GM21576 (cell line): ENCODE measurements at regions not wholly inside any gene's neighbourhood (a gene's known extent, or its start where the extent isn't known, plus 50 kb on each side); places are given as distances from the start of the nearest gene placed in this dataset.
"Not testable (repeated sequence)": the region's sequence is repeated elsewhere in the genome, so short reads cannot be mapped to it uniquely, and the experiment has no call there.

Experiments used
- ATAC-seq: cut with Tn5 transposase; IDR thresholded peaks from one replicate; pipeline ENCODE4 v1.9.1; 2021; ENCODE audit warnings: mild to moderate bottlenecking, moderate library complexity; ENCODE audit not compliant: unreplicated experiment

- not testable (repeated sequence) for ATAC-seq
These were observed 1439.2 kb upstream of the ACVR2A start for GRCh38 chr2:146405402-146406309.

GRCh38 chr2:146403546-146404160 lies 1441.2 kb upstream of the ACVR2A start:
- ATAC-seq, result not testable (repeated sequence)

DNA sequence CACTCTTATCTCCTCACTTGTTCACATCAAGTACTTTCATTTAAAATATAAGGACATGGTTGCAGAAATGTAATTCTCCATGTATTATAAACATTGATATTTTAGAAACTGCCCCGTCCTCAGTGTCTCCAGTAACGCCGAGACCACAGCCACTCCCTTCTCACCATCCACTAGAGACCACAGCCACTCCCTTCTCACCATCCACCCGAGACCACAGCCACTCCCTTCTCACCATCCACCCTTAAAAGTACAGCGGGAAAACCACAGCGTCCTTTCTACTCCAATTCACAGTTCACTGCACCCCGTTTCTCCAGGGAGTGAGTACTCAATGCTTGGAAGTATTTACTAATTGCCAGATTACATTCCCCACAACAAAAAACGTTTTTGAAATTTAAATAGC lies 1452.2 kb upstream of the ACVR2A start:
- no peak for ATAC-seq

- no peak for ATAC-seq
These were observed 1452.6 kb upstream of the ACVR2A start for GRCh38 chr2:146392186-146392585.

DNA sequence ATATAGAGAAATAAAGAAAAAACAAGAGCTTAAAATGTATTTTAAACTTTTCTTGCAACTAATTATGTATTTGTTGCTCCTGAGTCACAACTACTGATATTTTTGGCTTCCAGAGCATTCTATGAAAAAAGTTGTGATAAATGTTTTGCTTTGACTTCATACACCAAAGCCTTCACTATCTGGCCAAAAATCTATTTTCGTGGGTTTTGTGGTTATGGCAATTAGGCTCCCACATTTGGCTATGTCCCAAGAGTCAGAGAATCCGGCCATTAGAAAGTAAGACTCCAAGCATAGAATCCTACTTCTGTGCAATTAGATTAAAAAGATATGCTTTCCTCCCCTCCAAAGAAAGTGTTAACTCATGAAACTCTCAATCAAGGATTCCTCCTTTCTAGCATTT lies 1456.1 kb upstream of the ACVR2A start:
- ATAC-seq, result no peak

- ATAC-seq, result no peak
These were observed 1458.7 kb upstream of the ACVR2A start for GRCh38 chr2:146386096-146386495.

GRCh38 chr2:146385031-146385430 lies 1459.8 kb upstream of the ACVR2A start:
- no peak for ATAC-seq

DNA sequence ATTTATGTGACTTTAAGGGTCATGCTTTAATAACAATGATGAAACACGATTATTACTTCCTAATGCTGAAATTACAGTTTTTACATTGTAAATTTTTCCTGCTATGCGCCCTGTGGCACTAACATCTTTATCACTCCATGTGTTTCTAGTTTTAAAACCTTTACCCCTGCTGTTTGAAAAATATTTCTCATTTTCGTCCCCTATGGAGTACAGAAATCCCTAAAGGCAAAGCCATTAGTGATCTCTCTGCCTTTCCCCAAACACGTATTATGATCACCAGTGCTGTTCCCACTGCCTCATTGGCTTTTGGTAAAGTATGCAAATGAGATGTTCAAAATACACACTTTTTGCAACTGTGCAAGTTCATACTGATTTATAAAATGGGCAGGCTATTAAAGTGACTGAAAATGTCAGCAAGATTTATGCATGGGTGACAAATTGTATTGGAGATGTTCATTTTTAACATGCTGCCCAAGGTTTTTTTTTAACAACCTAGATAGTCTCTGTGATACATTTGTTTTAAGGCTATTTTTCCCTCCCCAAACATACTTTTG lies 1468.2 kb upstream of the ACVR2A start:
- ATAC-seq, result no peak

GRCh38 chr2:146374505-146374904 lies 1470.3 kb upstream of the ACVR2A start:
- ATAC-seq, result no peak

GRCh38 chr2:146371364-146371763 lies 1473.5 kb upstream of the ACVR2A start:
- not testable (repeated sequence) for ATAC-seq

- no peak for ATAC-seq
These were observed 1474.0 kb upstream of the ACVR2A start for GRCh38 chr2:146370826-146371225.

- ATAC-seq, result no peak
These were observed 1478.6 kb upstream of the ACVR2A start for GRCh38 chr2:146366276-146366675.

DNA sequence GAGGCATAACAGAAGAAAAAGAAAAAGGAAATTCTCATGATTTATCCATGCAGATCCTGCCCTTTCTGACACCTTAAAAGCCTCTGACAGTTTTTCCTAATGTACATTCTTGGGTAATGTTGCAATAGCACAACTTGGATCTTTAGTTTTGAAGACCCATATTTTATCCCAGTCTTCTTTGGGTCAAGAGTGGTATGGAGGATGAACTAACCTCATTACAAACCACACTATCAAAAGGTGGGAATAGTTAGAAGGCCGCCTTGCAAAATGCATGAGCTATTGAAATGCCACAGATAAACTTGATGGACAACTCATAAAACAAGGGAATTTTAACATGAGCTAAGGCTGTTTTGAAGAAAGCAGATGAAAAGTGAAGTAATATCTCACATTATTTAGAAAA lies 1479.8 kb upstream of the ACVR2A start:
- no peak for ATAC-seq

DNA sequence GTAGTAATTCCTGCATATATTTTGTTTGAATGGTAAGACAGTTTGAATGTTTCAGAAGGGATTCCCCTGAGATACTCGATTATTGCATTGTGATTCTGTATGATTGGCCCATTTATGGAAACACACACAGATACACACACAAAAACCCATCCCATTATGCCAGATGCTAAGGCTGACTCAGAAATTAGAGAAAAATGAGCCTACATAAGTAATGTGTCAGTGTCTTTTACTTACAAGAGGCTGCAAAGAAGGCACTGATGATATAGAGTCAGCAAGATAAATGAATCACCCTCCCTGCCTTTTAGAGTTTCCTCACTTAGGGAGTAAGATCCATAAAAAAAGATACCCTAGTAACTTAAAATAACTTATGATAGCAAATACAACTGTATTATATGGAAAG lies 1481.1 kb upstream of the ACVR2A start:
- no peak for ATAC-seq

- ATAC-seq, result no peak
These were observed 1493.1 kb upstream of the ACVR2A start for GRCh38 chr2:146351689-146352088.

- ATAC-seq, result no peak
These were observed 1495.5 kb upstream of the ACVR2A start for GRCh38 chr2:146349334-146349733.

DNA sequence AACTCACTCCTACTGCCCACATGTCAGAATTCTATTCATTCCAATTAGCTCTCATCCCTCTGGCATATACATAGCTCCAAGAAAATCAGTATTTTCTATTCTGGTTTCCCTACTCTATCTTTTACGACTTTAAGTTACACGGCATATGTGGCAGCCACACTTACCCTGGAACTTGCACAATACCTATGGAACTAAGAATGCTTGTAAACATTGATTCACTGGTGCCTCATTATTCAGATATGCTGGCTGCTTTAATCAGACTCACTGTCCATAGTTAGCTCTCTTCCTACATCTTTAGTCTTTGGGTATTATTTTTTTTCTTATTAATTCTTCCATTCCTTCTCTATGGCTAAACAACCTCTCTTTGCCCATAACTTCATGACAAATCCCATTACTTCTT lies 1519.9 kb upstream of the ACVR2A start:
- no peak for ATAC-seq

- no peak for ATAC-seq
These were observed 1521.3 kb upstream of the ACVR2A start for GRCh38 chr2:146323564-146323963.

DNA sequence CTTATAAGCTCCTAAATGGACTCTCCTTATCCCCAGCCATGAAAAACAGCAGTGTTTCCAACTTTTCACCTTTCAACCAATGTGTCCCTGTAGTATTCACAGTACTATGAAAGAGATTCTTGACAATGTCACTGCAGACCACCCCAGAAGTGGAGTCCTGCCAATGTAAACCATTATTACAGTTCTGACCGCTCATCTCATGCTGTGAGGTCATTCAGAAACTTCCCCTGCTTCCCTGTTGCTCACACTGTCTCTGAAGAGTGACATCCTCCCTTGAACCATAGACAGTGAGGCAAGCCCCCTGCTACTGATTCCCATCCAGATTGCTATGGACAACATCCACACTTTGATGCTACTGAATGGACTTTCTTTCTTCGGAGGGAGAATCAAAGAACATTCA lies 1523.7 kb upstream of the ACVR2A start:
- ATAC-seq, result no peak

DNA sequence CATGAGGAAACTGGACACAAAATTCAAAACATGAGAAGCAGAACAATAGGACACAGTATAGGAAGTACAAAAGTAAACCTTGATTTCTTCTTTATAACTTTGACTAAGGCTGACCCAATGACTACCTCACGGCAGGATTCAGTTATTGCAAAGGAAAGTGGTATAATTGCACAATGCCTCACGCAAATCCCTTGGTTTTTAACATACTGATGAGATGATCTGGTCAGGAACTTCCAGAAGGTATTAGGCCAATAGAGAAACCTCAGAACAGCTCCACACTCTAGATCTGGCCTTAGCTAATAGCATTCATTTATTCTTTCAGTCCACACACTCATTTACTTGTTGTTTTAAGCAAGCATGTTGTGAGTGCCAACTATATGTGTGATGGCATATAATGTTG lies 1526.9 kb upstream of the ACVR2A start:
- no peak for ATAC-seq

GRCh38 chr2:146312899-146313298 lies 1531.9 kb upstream of the ACVR2A start:
- no peak for ATAC-seq

GRCh38 chr2:146305164-146305563 lies 1539.7 kb upstream of the ACVR2A start:
- no peak for ATAC-seq
